DND-41 (cell line): ENCODE measurements at regions not wholly inside any gene's neighbourhood (a gene's known extent, or its start where the extent isn't known, plus 50 kb on each side); places are given as distances from the start of the nearest gene placed in this dataset.

ENCODE experiments used
- ATAC-seq: fragments of 200-7000 bp; cut with Tn5 transposase; 3 replicates; pipeline ENCODE4 v1.9.1; 2021; ENCODE audit warnings: low read depth; ENCODE audit not compliant: insufficient read depth
- DNase-seq: peaks from one replicate; pipeline ENCODE4 v3.0.0-alpha.2; 2020
- H2AFZ ChIP-seq: 2 replicates; pipeline ENCODE4 v1.6.0; 2012; ENCODE audit warnings: low read depth, low read length
- H3K27ac ChIP-seq: 2 replicates; pipeline ENCODE4 v1.5.1; 2012; ENCODE audit warnings: low read length, inconsistent platforms
- H3K27me3 ChIP-seq: fragments of 200-600 bp; sonication (generic); 2 replicates; pipeline ENCODE4 v1.6.0; 2012; ENCODE audit warnings: low read length, mild to moderate bottlenecking, inconsistent platforms; ENCODE audit not compliant: insufficient read depth, poor library complexity
- H3K36me3 ChIP-seq: 2 replicates; pipeline ENCODE4 v1.5.1; 2012; ENCODE audit warnings: low read length, inconsistent platforms; ENCODE audit not compliant: insufficient read depth
- H3K4me1 ChIP-seq: 2 replicates; pipeline ENCODE4 v1.5.1; 2012; ENCODE audit warnings: mild to moderate bottlenecking, low read length; ENCODE audit not compliant: insufficient read depth
- H3K4me2 ChIP-seq: 2 replicates; pipeline ENCODE4 v1.6.0; 2012; ENCODE audit warnings: mild to moderate bottlenecking, moderate library complexity, low read length, inconsistent platforms; ENCODE audit not compliant: insufficient read depth
- H3K4me3 ChIP-seq, 2 experiments: fragments of 200-600 bp in 1 of 2; shearing (Covaris generic) in 1 of 2; 2 replicates each; pipeline ENCODE4 v1.5.1; 2012 to 2016; ENCODE audit warnings: inconsistent platforms in 2 of 2, low read length in 2 of 2, mild to moderate bottlenecking in 2 of 2, low read depth in 1 of 2, moderate library complexity in 1 of 2
- H3K79me2 ChIP-seq: 2 replicates; pipeline ENCODE4 v1.6.0; 2012; ENCODE audit warnings: low read length, inconsistent platforms; ENCODE audit not compliant: insufficient read depth
- H3K9ac ChIP-seq: 2 replicates; pipeline ENCODE4 v1.6.0; 2012; ENCODE audit warnings: low read depth, mild to moderate bottlenecking, inconsistent platforms, low read length, moderate library complexity
- H3K9me3 ChIP-seq: 2 replicates; pipeline ENCODE4 v1.5.1; 2012; ENCODE audit warnings: low read length, moderate library complexity, mild to moderate bottlenecking, inconsistent platforms; ENCODE audit not compliant: insufficient read depth, severe bottlenecking
- H4K20me1 ChIP-seq: 2 replicates; pipeline ENCODE4 v1.6.0; 2012; ENCODE audit warnings: low read length; ENCODE audit not compliant: insufficient read depth
- CTCF ChIP-seq: IDR thresholded peaks from 2 replicates; pipeline ENCODE4 v1.5.1; 2012; ENCODE audit warnings: borderline replicate concordance, low read length, moderate library complexity, mild to moderate bottlenecking; ENCODE audit not compliant: poor library complexity, severe bottlenecking; ENCODE audit errors: extremely low read depth
- EZH2 ChIP-seq: IDR thresholded peaks from 3 replicates; pipeline ENCODE4 v1.6.1; 2012; ENCODE audit warnings: borderline replicate concordance, low read depth, mild to moderate bottlenecking, moderate library complexity, low read length, inconsistent platforms; ENCODE audit not compliant: severe bottlenecking

DNA sequence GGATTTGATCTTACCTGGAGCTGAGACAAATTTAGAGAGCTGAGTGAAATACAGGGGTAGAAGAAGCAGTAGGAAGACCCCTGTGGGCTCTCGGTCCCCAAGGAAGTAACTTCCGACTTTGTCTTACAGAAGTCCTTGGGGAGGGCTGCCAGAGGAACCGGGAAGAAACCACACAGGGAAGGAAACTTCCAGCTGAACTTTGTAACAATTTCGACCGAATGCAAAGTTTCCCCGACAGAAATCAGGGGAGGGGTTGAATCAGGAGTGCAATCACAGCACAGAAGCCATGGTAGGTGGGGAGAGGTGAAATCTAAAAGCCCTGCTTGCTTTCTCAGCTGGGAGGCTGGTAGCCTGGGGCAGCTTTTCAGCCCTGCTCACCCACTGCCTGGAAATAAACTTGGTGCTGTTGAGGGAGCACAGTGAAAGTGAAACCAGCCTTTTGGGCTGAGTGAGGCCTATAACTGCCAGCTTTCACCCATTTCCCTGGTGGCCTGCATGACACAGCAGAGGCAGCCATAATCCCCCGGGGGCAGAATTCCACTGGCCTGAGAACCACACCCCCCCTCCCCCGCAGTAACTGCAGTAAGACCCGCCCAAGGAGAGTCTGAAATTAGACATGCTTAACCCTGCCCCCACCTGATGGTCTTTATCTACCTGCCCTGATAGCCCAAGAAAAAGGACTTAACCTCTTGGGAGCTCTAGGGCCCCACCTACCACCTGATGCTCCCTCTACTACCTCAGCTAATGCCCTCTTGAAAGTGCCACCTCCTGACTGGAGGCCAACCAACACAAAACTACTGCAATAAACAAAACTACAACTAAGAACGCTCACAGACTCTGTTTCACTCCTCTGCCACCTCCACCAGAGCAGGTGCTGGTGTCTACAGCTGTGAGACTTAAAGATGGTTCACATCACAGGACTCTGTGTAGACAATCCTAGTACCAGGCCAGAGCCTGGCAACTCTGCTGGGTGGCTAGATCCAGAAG, 248.2 kb downstream of the PARM1 start:
- H3K79me2 ChIP-seq, result no peaks in the 10 kb centered on the region
- peaks cover 15% of the 10 kb centered on the region for H3K4me1 ChIP-seq
- no peaks in the 10 kb centered on the region for H3K9me3 ChIP-seq
- no peaks in the 10 kb centered on the region for H3K36me3 ChIP-seq
- peak overlapping the region; percentile 24 for H3K4me2 ChIP-seq
- H3K9ac ChIP-seq, result 0 out of 2 replicates have a peak overlapping the region, but pooled peaks have one; percentile 22
- peak overlapping the region; percentile 70 for H2AFZ ChIP-seq
- no peaks in the 10 kb centered on the region for H4K20me1 ChIP-seq
- H3K4me3 ChIP-seq, result peak overlapping the region in 1 of 2 experiments; percentile 27; a peak in 1 of 4 replicates
- DNase-seq (peak; percentile 72), ATAC-seq (peak; percentile 97)
- peak overlapping the region; percentile 62; the same call in 1 of the 2 replicates for H3K27ac ChIP-seq
- no peaks in the 10 kb centered on the region for H3K27me3 ChIP-seq
- no peak for TF ChIP-seq EZH2
- no peak for TF ChIP-seq CTCF

GRCh38 chr4:75180217-75180616, 247.3 kb downstream of the PARM1 start:
- Histone ChIP-seq H2AFZ (0 out of 2 replicates have a peak overlapping the region, but pooled peaks have one; percentile 70), H3K27me3 (no peaks in the 10 kb centered on the region), H3K79me2 (no peaks in the 10 kb centered on the region), H3K4me3 (no peak overlapping the region), H3K27ac (no peak overlapping the region; the same call in 1 of the 2 replicates), H4K20me1 (no peaks in the 10 kb centered on the region), H3K36me3 (no peaks in the 10 kb centered on the region), H3K4me1 (peaks cover 15% of the 10 kb centered on the region), H3K4me2 (no peak overlapping the region), H3K9me3 (no peaks in the 10 kb centered on the region), H3K9ac (0 out of 2 replicates have a peak overlapping the region, but pooled peaks have one; percentile 22)
- no peak for DNase-seq
- ATAC-seq, result no peak
- TF ChIP-seq CTCF, result no peak
- no peak for TF ChIP-seq EZH2

- Histone ChIP-seq H3K9ac (no peak overlapping the region), H3K27ac (no peak overlapping the region), H2AFZ (no peak overlapping the region), H4K20me1 (no peaks in the 10 kb centered on the region), H3K27me3 (no peaks in the 10 kb centered on the region), H3K36me3 (no peaks in the 10 kb centered on the region), H3K9me3 (no peaks in the 10 kb centered on the region), H3K4me1 (peaks cover 15% of the 10 kb centered on the region), H3K4me2 (no peak overlapping the region), H3K4me3 (no peak overlapping the region), H3K79me2 (no peaks in the 10 kb centered on the region)
- DNase-seq, result no peak
- no peak for ATAC-seq
- TF ChIP-seq CTCF (no peak), EZH2 (no peak)
Observed at GRCh38 chr4:75179510-75179909, 246.6 kb downstream of the PARM1 start.
